Glomerular endothelial cell (primary cell): ENCODE measurements at regions not wholly inside any gene's neighbourhood (a gene's known extent, or its start where the extent isn't known, plus 50 kb on each side); places are given as distances from the start of the nearest gene placed in this dataset.
"Not testable (repeated sequence)": the region's sequence is repeated elsewhere in the genome, so short reads cannot be mapped to it uniquely, and the experiment has no call there.

Experiments used
- DNase-seq: peaks from one replicate; pipeline ENCODE4 v3.0.0-alpha.2; 2011; ENCODE audit warnings: low read depth, low spot score; ENCODE audit errors: extremely low read depth

DNA sequence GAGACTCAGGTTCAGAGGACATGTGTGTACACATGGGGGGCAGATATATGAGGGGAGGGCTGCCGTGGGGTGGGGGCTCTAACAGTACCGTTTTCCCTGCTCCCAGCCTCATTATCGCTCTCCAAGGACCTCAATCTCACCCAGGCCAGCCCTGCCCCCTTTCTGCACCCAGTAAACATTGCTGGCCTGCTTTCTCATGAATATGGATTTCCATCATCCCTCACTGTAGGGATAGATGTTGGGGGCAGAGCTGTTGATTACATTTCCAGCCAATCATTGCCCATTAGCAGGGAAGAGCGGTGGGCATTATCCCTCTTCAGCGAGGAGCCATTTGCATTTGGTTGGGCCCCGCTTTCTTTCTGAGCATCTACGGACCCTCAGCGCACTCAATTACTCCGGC is 273.8 kb downstream of the RPS6KC1 start:
- no peak for DNase-seq

DNA sequence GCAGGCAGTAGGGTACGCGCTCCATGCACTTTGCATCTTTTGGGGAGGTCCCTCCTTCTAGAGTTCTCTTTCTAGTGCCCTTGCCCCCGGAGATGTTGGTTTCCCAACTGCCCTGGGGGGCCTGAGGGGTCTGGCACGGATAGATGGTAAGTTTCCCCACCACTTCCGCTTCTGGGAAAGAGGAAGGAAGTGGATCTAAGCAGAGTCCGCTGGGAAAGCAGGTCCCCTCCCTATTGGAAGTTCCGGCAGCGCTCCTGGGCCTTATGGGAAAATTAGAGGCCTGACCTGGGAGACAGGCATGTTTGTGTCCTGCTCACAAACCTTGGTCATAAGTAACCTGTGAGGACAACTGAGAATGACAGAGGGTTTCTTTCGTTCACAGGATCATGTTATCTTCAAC is 274.4 kb downstream of the RPS6KC1 start:
- no peak for DNase-seq

- no peak for DNase-seq
These were observed 275.4 kb downstream of the RPS6KC1 start for GRCh38 chr1:213326281-213327016.

- DNase-seq, result no peak
These were observed 276.1 kb downstream of the RPS6KC1 start for GRCh38 chr1:213327017-213327667.

- DNase-seq, result no peak
These were observed 278.5 kb downstream of the RPS6KC1 start for GRCh38 chr1:213329406-213330008.

DNA sequence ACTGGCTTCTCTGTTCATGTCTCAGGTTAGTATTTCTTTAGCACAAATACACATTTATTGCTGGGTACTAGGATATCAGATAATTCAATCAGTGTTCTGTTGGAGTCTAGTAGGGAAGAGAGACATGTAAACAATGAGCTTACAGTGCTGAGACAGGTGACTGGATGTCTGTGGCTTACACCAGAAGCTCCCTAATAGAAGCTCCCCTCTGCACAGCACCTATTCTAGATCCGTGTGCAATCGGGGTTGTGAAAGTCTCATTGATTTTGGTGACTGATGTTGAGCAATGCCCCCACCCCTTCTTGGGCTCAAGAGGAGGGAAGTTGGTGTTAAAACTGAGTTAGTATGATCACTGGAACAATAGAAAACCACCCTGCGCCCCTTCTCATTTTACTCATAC is 279.2 kb downstream of the RPS6KC1 start:
- DNase-seq, result no peak

- DNase-seq, result no peak
These were observed 280.7 kb downstream of the RPS6KC1 start for GRCh38 chr1:213331631-213332175.

DNA sequence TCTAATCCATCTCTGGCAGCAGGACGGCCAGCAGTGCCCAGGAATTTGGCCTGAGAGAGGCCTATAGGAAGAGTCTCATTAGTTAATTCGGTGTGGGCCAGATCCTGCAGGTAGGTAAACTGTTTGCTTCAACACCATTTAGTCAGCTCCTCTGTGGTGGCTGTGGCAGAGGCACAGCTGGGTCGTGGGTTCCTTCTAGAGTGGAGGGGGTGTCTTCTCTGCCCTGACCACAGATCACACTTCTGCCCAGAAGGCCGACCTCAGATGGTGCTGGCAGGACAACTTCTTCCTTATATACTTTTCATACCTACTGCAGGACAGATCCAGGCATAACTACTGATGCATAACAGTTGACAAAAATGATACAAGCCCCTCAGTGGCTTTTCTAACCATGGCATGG is 281.4 kb downstream of the RPS6KC1 start:
- DNase-seq, result no peak

- DNase-seq, result no peak
These were observed 282.1 kb downstream of the RPS6KC1 start for GRCh38 chr1:213333121-213333520.

GRCh38 chr1:213335084-213335483 is 284.0 kb downstream of the RPS6KC1 start:
- DNase-seq, result no peak

- DNase-seq, result no peak
These were observed 286.1 kb downstream of the RPS6KC1 start for GRCh38 chr1:213337025-213337678.

GRCh38 chr1:213340593-213340992 is 289.6 kb downstream of the RPS6KC1 start:
- no peak for DNase-seq

- no peak for DNase-seq
These were observed 294.6 kb downstream of the RPS6KC1 start for GRCh38 chr1:213345621-213346020.

DNA sequence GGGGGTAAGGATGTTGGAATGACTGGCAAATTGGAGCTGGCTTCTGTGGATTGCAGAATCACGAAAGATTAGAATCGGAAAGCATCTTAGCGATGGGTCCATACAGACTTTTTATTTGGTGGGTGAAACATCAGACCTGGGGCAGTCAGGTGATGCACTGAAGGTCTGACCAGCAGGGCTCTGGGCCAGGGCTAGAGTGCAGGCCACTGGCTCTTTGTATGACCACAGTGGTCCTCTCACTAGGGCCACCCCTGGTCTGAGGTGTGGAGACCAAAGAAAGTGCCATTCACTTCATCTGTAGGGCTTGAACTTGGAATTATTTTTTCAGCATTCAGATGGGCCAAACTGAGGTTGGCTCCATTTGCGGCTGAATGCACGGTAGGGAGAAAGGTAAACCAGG is 306.4 kb downstream of the RPS6KC1 start:
- no peak for DNase-seq

DNA sequence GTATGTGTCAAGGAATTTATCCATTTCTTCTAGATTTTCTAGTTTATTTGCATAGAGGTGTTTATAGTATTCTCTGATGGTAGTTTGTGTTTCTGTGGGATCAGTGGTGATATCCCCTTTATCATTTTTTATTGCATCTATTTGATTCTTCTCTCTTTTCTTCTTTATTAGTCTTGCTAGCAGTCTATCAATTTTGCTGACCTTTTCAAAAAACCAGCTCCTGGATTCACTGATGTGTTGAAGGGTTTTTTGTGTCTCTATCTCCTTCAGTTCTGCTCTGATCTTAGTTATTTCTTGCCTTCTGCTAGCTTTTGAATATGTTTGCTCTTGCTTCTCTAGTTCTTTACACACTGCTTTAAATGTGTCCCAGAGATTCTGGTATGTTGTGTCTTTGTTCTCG is 307.3 kb downstream of the RPS6KC1 start:
- not testable (repeated sequence) for DNase-seq

- no peak for DNase-seq
These were observed 311.6 kb downstream of the RPS6KC1 start for GRCh38 chr1:213362598-213362997.

- DNase-seq, result no peak
These were observed 315.2 kb downstream of the RPS6KC1 start for GRCh38 chr1:213366141-213366831.

- no peak for DNase-seq
These were observed 318.4 kb downstream of the RPS6KC1 start for GRCh38 chr1:213369465-213369864.

DNA sequence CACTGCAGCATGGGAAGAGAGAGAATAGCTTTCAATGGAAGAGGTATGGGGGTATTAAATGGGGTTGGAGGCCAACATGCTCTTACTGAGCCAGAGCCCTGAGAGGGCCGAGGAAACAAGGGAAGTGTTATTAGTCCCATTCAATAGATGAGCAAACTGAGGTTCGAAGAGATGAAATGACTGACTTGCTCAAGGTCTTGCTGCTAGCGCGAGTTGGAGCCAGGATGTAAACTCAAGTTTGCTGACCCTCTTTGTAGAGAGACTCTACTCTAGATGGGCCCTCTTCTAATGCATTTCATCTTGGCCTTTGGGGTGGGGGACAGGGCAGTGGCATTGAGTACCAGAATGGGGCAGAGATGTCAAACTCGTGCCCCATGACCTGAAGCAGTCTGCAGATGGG is 319.5 kb downstream of the RPS6KC1 start:
- no peak for DNase-seq

DNA sequence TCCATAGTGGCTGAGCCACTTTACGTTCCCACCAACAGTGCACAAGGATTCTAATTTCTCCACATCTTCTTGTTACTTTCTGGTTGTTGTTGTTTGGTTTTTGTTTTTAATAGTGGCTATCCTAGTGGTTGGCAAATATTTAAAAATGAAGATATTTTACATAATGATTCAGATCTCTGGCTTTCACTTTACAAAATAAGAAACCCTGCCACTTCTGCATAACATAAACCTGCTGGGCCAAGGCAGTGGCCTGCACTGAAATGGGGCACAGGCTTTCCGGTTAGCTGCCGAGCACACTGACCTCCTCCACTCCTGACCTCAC is 320.4 kb downstream of the RPS6KC1 start:
- no peak for DNase-seq
